SU-DHL-6 (cell line): ENCODE measurements at regions not wholly inside any gene's neighbourhood (a gene's known extent, or its start where the extent isn't known, plus 50 kb on each side); places are given as distances from the start of the nearest gene placed in this dataset.

Source experiments
- H2AFZ ChIP-seq: fragments of 200-600 bp; sonication (generic); 2 replicates; pipeline ENCODE4 v1.6.1; 2014; ENCODE audit warnings: low read depth, mild to moderate bottlenecking, moderate library complexity, mixed read lengths, antibody characterized with exemption, low read length; ENCODE audit not compliant: severe bottlenecking
- H3F3A ChIP-seq: fragments of 200-600 bp; shearing (Covaris generic); 2 replicates; pipeline ENCODE4 v1.6.0; 2016; ENCODE audit warnings: antibody characterized with exemption, mild to moderate bottlenecking; ENCODE audit not compliant: insufficient read depth
- H3K27ac ChIP-seq: fragments of 200-600 bp; sonication (generic); 2 replicates; pipeline ENCODE4 v1.5.1; 2016; ENCODE audit warnings: low read depth, mild to moderate bottlenecking, low read length, moderate library complexity, mixed read lengths
- H3K27me3 ChIP-seq: fragments of 200-600 bp; sonication (generic), shearing (Covaris generic); 2 replicates; pipeline ENCODE4 v1.6.0; 2014; ENCODE audit warnings: mild to moderate bottlenecking, low read length
- H3K36me3 ChIP-seq: fragments of 200-600 bp; sonication (generic); 2 replicates; pipeline ENCODE4 v1.6.1; 2014; ENCODE audit warnings: mild to moderate bottlenecking, low read length, mixed read lengths
- H3K4me2 ChIP-seq: fragments of 300-600, 200-600 bp; shearing (Covaris generic), sonication (generic); 2 replicates; pipeline ENCODE4 v1.6.0; 2014; ENCODE audit warnings: low read length, low read depth, mild to moderate bottlenecking; ENCODE audit not compliant: poor library complexity, severe bottlenecking
- H3K4me3 ChIP-seq: fragments of 200-600 bp; sonication (generic); 2 replicates; pipeline ENCODE4 v1.5.1; 2014; ENCODE audit warnings: antibody characterized with exemption, low read length, mild to moderate bottlenecking, mixed read lengths; ENCODE audit not compliant: insufficient read depth, poor library complexity, severe bottlenecking
- H3K79me2 ChIP-seq: fragments of 200-600 bp; sonication (generic); 2 replicates; pipeline ENCODE4 v1.6.1; 2014; ENCODE audit warnings: mild to moderate bottlenecking, low read length, moderate library complexity; ENCODE audit not compliant: insufficient read depth
- H3K9ac ChIP-seq: fragments of 200-600 bp; sonication (generic); 2 replicates; pipeline ENCODE4 v1.7.0; 2014; ENCODE audit warnings: mild to moderate bottlenecking, low read length
- H3K9me2 ChIP-seq: fragments of 200-600 bp; sonication (generic); replicated peaks from 2 replicates; pipeline ENCODE4 v1.6.1; 2014; ENCODE audit warnings: low read length; ENCODE audit not compliant: insufficient read depth
- H3K9me3 ChIP-seq: fragments of 200-600 bp; sonication (generic); 2 replicates; pipeline ENCODE4 v1.6.1; 2014; ENCODE audit warnings: low read length, mixed read lengths; ENCODE audit not compliant: insufficient read depth
- H4K20me1 ChIP-seq: fragments of 200-600 bp; sonication (generic); 2 replicates; pipeline ENCODE4 v1.6.1; 2014; ENCODE audit warnings: low read depth, mild to moderate bottlenecking, antibody characterized with exemption, low read length, moderate library complexity, mixed read lengths
- CTCF ChIP-seq: fragments of 200-600 bp; sonication (generic); IDR thresholded peaks from one replicate; pipeline ENCODE4 v1.5.1; 2017; ENCODE audit warnings: antibody characterized with exemption, mild to moderate bottlenecking, low read length, moderate library complexity; ENCODE audit not compliant: insufficient read depth, poor library complexity, severe bottlenecking
- EZH2phosphoT487 ChIP-seq: fragments of 200-600 bp; sonication (generic), shearing (Covaris generic); conservative IDR thresholded peaks from 2 replicates; pipeline ENCODE4 v1.6.1; 2018; ENCODE audit warnings: mild to moderate bottlenecking, antibody characterized with exemption, low read length, moderate library complexity, mixed read lengths

GRCh38 chr15:31607656-31608055 is 281.0 kb downstream of the KLF13 start:
- TF ChIP-seq EZH2phosphoT487 (no peak), CTCF (no peak)
- Histone ChIP-seq H3K4me3 (no peak overlapping the region), H3K9ac (no peak overlapping the region), H4K20me1 (no peaks in the 10 kb centered on the region), H3K27me3 (no peaks in the 10 kb centered on the region), H3K36me3 (no peaks in the 10 kb centered on the region), H3K9me2 (no peaks in the 10 kb centered on the region), H3K27ac (no peak overlapping the region), H3K79me2 (no peaks in the 10 kb centered on the region), H3F3A (no peaks in the 10 kb centered on the region), H2AFZ (no peak overlapping the region), H3K4me2 (no peak overlapping the region), H3K9me3 (no peaks in the 10 kb centered on the region)

DNA sequence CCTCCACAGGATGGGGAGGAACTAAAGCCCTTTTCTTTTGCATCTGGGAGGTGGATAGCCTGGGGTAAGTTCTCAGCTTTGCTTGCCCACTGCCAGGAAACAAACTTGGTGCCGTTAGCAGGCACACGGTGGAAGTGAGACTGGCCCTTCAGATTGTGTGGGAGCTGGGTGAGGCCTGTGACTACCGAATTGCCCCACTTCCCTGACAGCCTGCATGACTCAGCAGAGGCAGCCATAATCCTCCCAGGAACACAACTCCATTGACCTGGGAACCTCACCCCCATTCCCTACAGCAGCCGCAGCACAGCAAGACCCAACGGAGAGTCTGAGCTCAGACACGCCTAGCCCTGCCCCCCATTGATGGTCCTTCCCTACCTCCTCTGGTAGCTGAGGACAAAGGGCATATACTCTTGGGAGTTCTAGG is 282.6 kb downstream of the KLF13 start:
- Histone ChIP-seq H3K79me2 (no peaks in the 10 kb centered on the region), H3K9me2 (no peaks in the 10 kb centered on the region), H3K4me3 (no peak overlapping the region), H3K27ac (no peak overlapping the region), H3K9ac (no peak overlapping the region), H4K20me1 (no peaks in the 10 kb centered on the region), H3K36me3 (no peaks in the 10 kb centered on the region), H3K9me3 (no peaks in the 10 kb centered on the region), H2AFZ (no peak overlapping the region), H3K27me3 (no peaks in the 10 kb centered on the region), H3K4me2 (no peak overlapping the region), H3F3A (no peaks in the 10 kb centered on the region)
- TF ChIP-seq CTCF = no peak
- no peak for TF ChIP-seq EZH2phosphoT487

DNA sequence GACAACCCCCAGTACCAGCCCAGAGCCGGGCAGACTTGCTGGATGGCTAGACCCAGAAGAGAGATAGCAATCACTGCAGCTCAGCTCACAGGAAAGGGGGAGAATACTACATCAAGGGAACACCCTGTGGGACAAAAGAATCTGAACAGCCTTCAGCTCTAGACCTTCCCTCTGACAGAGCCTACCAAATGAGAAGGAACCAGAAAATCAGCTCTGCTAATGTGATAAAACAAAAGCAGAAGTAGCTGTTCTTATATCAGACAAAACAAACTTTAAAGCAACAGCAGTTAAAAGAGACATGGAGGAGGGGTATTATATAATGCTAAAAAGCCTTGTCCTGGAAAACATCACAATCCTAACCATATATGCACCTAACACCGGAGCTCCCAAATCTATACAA is 283.3 kb downstream of the KLF13 start:
- Histone ChIP-seq H3K9me3 (no peaks in the 10 kb centered on the region), H4K20me1 (no peaks in the 10 kb centered on the region), H2AFZ (no peak overlapping the region), H3F3A (no peaks in the 10 kb centered on the region), H3K4me3 (no peak overlapping the region), H3K9me2 (no peaks in the 10 kb centered on the region), H3K27me3 (no peaks in the 10 kb centered on the region), H3K36me3 (no peaks in the 10 kb centered on the region), H3K27ac (no peak overlapping the region), H3K4me2 (no peak overlapping the region), H3K9ac (no peak overlapping the region), H3K79me2 (no peaks in the 10 kb centered on the region)
- TF ChIP-seq EZH2phosphoT487 (no peak), CTCF (no peak)
